Suprapubic skin (tissue), 4 donors: ENCODE measurements at regions not wholly inside any gene's neighbourhood (a gene's known extent, or its start where the extent isn't known, plus 50 kb on each side); places are given as distances from the start of the nearest gene placed in this dataset.

Experiments
- CTCF ChIP-seq, 2 donors: fragments of 200-600 bp in 1 of 2; fragments of 450-650 bp in 1 of 2; sonication (generic) in 1 of 2; IDR thresholded peaks; one replicate each; pipeline ENCODE4 v1.5.1; 2016 to 2019; ENCODE audit warnings: antibody characterized with exemption in 2 of 2, mild to moderate bottlenecking in 1 of 2, moderate library complexity in 1 of 2
- EP300 ChIP-seq: sonication (generic); formaldehyde crosslinking; IDR thresholded peaks from one replicate; pipeline ENCODE4 v1.6.1; 2017; ENCODE audit warnings: antibody characterized with exemption
- POLR2A ChIP-seq, 2 donors: fragments of 450-650 bp; IDR thresholded peaks; one replicate each; pipeline ENCODE4 v1.6.1; 2017; ENCODE audit warnings: antibody characterized with exemption in 2 of 2, mild to moderate bottlenecking in 2 of 2, moderate library complexity in 2 of 2
- POLR2AphosphoS5 ChIP-seq, 3 donors: sonication (generic); formaldehyde crosslinking; IDR thresholded peaks; one replicate each; pipeline ENCODE4 v1.6.1; 2017; ENCODE audit warnings: antibody characterized with exemption in 3 of 3

- TF ChIP-seq CTCF (IDR thresholded peaks at IDR 0.05) (no peak), POLR2AphosphoS5 (IDR thresholded peaks at IDR 0.05) (no peak), POLR2A (IDR thresholded peaks at IDR 0.05) (no peak), EP300 (no peak)
These were observed 279.8 kb upstream of the POU5F2 start for GRCh38 chr5:94021246-94021645.
